ENCODE measurements at regions not wholly inside any gene's neighbourhood (a gene's known extent, or its start where the extent isn't known, plus 50 kb on each side); places are given as distances from the start of the nearest gene placed in this dataset.

GRCh38 chr12:75900226-75900625 lies 131.3 kb downstream of the PHLDA1 start:
- TF ChIP-seq CTCF (IDR thresholded peaks at IDR 0.05), result no peak
- TF ChIP-seq EZH2phosphoT487 (IDR thresholded peaks at IDR 0.05), result no peak
- TF ChIP-seq EZH2 (IDR thresholded peaks at IDR 0.05), result no peak
